ENCODE measurements at regions not wholly inside any gene's neighbourhood (a gene's known extent, or its start where the extent isn't known, plus 50 kb on each side); places are given as distances from the start of the nearest gene placed in this dataset.

GRCh38 chr2:78024996-78025395 lies 502.8 kb upstream of the LRRTM4 start:
- no peak overlapping the region for H3K27ac ChIP-seq (ENCODE audit: low read depth, low read length)
- WGBS, result 94% methylated on average over 2 of the region's 2 CpGs
- H3K9ac ChIP-seq (ENCODE audit: low read depth, low read length), result no peak overlapping the region
- no peaks in the 10 kb centered on the region for H3K27me3 ChIP-seq (ENCODE audit: insufficient read depth, low read length)
- no peak overlapping the region for H3K4me3 ChIP-seq (ENCODE audit: low read length)
- no peaks in the 10 kb centered on the region for H3K4me1 ChIP-seq (ENCODE audit: insufficient read depth, low read length)
- H3K36me3 ChIP-seq (ENCODE audit: insufficient read depth, low read length), result no peaks in the 10 kb centered on the region
- peaks cover 26% of the 10 kb centered on the region for H3K9me3 ChIP-seq (ENCODE audit: insufficient read depth, low read depth, low read length)

GRCh38 chr2:78029392-78029995 lies 507.3 kb upstream of the LRRTM4 start:
- 99% methylated on average over 4 of the region's 4 CpGs for WGBS
- peaks cover 52% of the 10 kb centered on the region for H3K9me3 ChIP-seq (ENCODE audit: insufficient read depth, low read depth, low read length)

DNA sequence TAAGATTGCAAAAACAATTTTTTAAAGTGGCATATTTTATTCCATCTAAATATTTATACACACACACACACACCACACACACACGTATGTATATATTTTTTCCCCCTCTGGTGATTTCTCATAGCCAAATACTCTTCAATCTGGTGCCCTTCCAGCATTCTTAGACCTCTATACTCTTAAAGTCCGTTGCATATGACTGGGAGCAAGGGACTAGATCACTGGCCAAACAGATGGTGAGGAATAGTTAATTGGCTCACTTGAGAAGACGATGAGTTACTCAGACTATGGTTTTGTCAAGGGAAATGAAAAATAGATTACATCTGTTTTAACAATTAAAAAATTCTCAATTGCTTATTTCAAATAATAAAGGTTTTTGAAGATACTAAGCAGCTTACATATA lies 512.5 kb upstream of the LRRTM4 start:
- H3K4me3 ChIP-seq (ENCODE audit: low read length), result no peak overlapping the region
- no peaks in the 10 kb centered on the region for H3K27me3 ChIP-seq (ENCODE audit: insufficient read depth, low read length)
- peaks cover 29% of the 10 kb centered on the region for H3K9me3 ChIP-seq (ENCODE audit: insufficient read depth, low read depth, low read length)
- H3K36me3 ChIP-seq (ENCODE audit: insufficient read depth, low read length), result no peaks in the 10 kb centered on the region
- 78% methylated on average over 3 of the region's 3 CpGs for WGBS
- H3K27ac ChIP-seq (ENCODE audit: low read depth, low read length), result no peak overlapping the region
- H3K4me1 ChIP-seq (ENCODE audit: insufficient read depth, low read length), result peaks cover 21% of the 10 kb centered on the region
- H3K9ac ChIP-seq (ENCODE audit: low read depth, low read length), result no peak overlapping the region

More at GRCh38 chr2:78029392-78029995, 507.3 kb upstream of the LRRTM4 start:
- Histone ChIP-seq H3K27ac (ENCODE audit: low read depth, low read length) (no peak overlapping the region), H3K9ac (ENCODE audit: low read depth, low read length) (no peak overlapping the region), H3K4me1 (ENCODE audit: insufficient read depth, low read length) (peaks cover 3% of the 10 kb centered on the region; the same call in 1 of the 2 replicates), H3K4me3 (ENCODE audit: low read length) (no peak overlapping the region), H3K36me3 (ENCODE audit: insufficient read depth, low read length) (no peaks in the 10 kb centered on the region), H3K27me3 (ENCODE audit: insufficient read depth, low read length) (no peaks in the 10 kb centered on the region)

DNA sequence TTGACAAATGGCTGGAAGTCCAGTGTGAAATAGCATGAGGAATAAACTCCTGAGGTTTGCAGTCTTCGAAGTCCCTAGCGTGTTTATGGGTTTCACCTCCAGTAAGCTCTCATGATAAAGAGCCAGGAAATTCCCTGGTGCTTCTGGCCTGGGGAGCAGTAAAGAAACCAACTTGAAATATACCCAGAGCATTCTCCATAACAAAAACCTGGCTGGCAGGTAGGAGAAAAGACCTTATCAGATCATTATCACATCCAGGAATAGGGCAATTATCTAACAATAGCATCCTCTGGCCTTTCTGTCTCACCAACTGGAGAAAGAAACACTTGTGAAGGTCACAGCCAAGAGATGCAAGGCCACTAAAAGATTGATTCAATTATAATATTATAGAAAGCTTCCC lies 513.6 kb upstream of the LRRTM4 start:
- Histone ChIP-seq H3K9ac (ENCODE audit: low read depth, low read length) (no peak overlapping the region), H3K4me3 (ENCODE audit: low read length) (no peak overlapping the region), H3K4me1 (ENCODE audit: insufficient read depth, low read length) (peaks cover 21% of the 10 kb centered on the region), H3K27me3 (ENCODE audit: insufficient read depth, low read length) (no peaks in the 10 kb centered on the region), H3K9me3 (ENCODE audit: insufficient read depth, low read depth, low read length) (peaks cover 18% of the 10 kb centered on the region), H3K36me3 (ENCODE audit: insufficient read depth, low read length) (no peaks in the 10 kb centered on the region), H3K27ac (ENCODE audit: low read depth, low read length) (peak overlapping the region; percentile 90)
- WGBS, result 35% methylated on average over 2 of the region's 2 CpGs

GRCh38 chr2:78051480-78051879 lies 529.3 kb upstream of the LRRTM4 start:
- 92% methylated on average over 3 of the region's 5 CpGs for WGBS
- H3K4me3 ChIP-seq (ENCODE audit: low read length), result no peak overlapping the region
- H3K27ac ChIP-seq (ENCODE audit: low read depth, low read length), result no peak overlapping the region
- H3K27me3 ChIP-seq (ENCODE audit: insufficient read depth, low read length), result no peaks in the 10 kb centered on the region
- H3K9ac ChIP-seq (ENCODE audit: low read depth, low read length), result no peak overlapping the region
- H3K4me1 ChIP-seq (ENCODE audit: insufficient read depth, low read length), result no peaks in the 10 kb centered on the region
- H3K36me3 ChIP-seq (ENCODE audit: insufficient read depth, low read length), result no peaks in the 10 kb centered on the region
- peaks cover 24% of the 10 kb centered on the region; the same call in 1 of the 2 replicates for H3K9me3 ChIP-seq (ENCODE audit: insufficient read depth, low read depth, low read length)

GRCh38 chr2:78056976-78057375 lies 534.8 kb upstream of the LRRTM4 start:
- H3K27ac ChIP-seq (ENCODE audit: low read depth, low read length), result no peak overlapping the region

DNA sequence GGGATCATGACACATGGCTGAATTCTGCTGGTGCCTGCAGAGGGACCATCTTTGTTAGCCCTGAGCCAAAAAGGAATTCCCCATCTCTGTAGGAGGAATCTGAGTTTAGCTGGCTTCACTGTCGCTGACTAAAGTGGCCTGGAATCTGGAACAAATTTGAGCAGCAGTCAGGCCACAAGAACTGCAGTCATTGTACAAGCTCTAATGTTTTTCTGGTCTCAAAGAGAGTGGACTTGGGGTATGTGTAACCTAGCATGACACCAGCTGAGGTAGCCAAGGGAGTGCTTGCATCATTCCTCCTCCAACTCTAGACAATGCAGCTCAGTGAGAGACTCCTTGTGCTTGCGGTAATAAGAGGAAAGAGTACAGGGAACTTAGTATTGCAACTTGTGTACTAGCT lies 539.1 kb upstream of the LRRTM4 start:
- Histone ChIP-seq H3K9me3 (ENCODE audit: insufficient read depth, low read depth, low read length) (no peaks in the 10 kb centered on the region), H3K36me3 (ENCODE audit: insufficient read depth, low read length) (no peaks in the 10 kb centered on the region), H3K9ac (ENCODE audit: low read depth, low read length) (no peak overlapping the region), H3K4me1 (ENCODE audit: insufficient read depth, low read length) (no peaks in the 10 kb centered on the region), H3K27me3 (ENCODE audit: insufficient read depth, low read length) (no peaks in the 10 kb centered on the region), H3K27ac (ENCODE audit: low read depth, low read length) (no peak overlapping the region), H3K4me3 (ENCODE audit: low read length) (no peak overlapping the region)
- 93% methylated on average over 2 of the region's 2 CpGs for WGBS

More at GRCh38 chr2:78056976-78057375, 534.8 kb upstream of the LRRTM4 start:
- H3K36me3 ChIP-seq (ENCODE audit: insufficient read depth, low read length), result no peaks in the 10 kb centered on the region
- no peaks in the 10 kb centered on the region for H3K4me1 ChIP-seq (ENCODE audit: insufficient read depth, low read length)
- H3K4me3 ChIP-seq (ENCODE audit: low read length), result no peak overlapping the region
- H3K27me3 ChIP-seq (ENCODE audit: insufficient read depth, low read length), result no peaks in the 10 kb centered on the region
- no peak overlapping the region for H3K9ac ChIP-seq (ENCODE audit: low read depth, low read length)
- no peaks in the 10 kb centered on the region for H3K9me3 ChIP-seq (ENCODE audit: insufficient read depth, low read depth, low read length)

DNA sequence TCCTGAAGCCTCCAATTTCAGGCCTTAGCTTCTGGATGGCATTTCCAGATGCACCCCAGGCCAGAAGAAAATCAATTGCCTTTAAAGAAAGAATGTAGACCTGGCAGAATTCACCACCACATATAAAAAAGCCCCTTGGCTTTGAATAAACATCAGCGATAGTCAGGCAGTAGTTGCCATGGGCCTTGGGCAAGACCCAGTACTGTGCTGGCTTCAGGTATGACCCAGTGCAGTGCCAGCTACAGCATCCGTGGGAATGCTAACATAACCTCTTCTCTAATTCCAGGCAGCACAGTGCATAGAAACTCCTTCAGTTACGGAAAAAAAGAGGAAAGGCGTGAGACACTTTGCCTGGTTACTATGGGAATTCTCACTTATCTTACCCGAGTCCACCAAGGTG lies 539.6 kb upstream of the LRRTM4 start:
- no peak overlapping the region for H3K9ac ChIP-seq (ENCODE audit: low read depth, low read length)
- 96% methylated on average over 5 of the region's 5 CpGs for WGBS

DNA sequence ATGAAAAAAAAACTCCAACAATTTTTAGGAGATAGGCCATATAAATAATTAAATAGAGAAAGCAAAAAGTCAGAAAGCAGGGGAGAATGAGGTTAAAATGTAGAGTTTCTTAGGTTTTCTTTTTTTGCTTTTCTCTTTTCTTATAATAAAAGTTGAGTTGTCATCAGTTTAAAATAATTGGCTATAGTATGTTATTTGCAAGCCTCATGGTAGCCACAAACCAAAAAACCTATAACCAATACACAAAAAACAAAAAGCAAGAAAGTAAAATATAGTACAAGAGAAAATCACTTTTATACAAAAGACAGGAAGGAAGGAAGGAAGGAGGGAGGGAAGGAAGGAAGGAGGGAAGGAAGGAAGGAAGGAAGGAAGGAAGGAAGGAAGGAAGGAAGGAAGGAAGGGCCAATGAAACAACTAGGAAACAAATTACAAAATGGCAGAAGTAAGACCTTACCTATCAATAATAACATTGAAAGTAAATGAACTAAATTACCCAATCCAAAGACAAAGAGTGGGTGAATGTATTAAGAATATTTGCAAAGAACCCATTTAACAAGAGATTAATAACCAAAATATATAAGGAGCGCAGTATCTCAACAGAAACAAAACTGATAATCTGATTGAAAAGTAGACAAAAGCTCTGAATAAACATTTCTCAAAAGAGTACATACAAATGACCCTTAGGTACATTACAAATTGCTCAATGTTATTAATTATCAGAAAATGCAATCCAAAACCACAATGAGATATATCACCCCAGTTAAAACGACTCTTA lies 541.3 kb upstream of the LRRTM4 start:
- Histone ChIP-seq H3K9me3 (ENCODE audit: insufficient read depth, low read depth, low read length) (no peaks in the 10 kb centered on the region), H3K4me1 (ENCODE audit: insufficient read depth, low read length) (no peaks in the 10 kb centered on the region), H3K36me3 (ENCODE audit: insufficient read depth, low read length) (no peaks in the 10 kb centered on the region), H3K27ac (ENCODE audit: low read depth, low read length) (no peak overlapping the region), H3K9ac (ENCODE audit: low read depth, low read length) (no peak overlapping the region), H3K27me3 (ENCODE audit: insufficient read depth, low read length) (no peaks in the 10 kb centered on the region), H3K4me3 (ENCODE audit: low read length) (no peak overlapping the region)
- no CpG with 5 or more reads among the region's 2 CpGs for WGBS

More for the DNA sequence above, 539.6 kb upstream of the LRRTM4 start:
- no peaks in the 10 kb centered on the region for H3K36me3 ChIP-seq (ENCODE audit: insufficient read depth, low read length)
- no peak overlapping the region for H3K27ac ChIP-seq (ENCODE audit: low read depth, low read length)
- H3K4me3 ChIP-seq (ENCODE audit: low read length), result no peak overlapping the region
- H3K27me3 ChIP-seq (ENCODE audit: insufficient read depth, low read length), result no peaks in the 10 kb centered on the region
- H3K4me1 ChIP-seq (ENCODE audit: insufficient read depth, low read length), result no peaks in the 10 kb centered on the region
- no peaks in the 10 kb centered on the region for H3K9me3 ChIP-seq (ENCODE audit: insufficient read depth, low read depth, low read length)

DNA sequence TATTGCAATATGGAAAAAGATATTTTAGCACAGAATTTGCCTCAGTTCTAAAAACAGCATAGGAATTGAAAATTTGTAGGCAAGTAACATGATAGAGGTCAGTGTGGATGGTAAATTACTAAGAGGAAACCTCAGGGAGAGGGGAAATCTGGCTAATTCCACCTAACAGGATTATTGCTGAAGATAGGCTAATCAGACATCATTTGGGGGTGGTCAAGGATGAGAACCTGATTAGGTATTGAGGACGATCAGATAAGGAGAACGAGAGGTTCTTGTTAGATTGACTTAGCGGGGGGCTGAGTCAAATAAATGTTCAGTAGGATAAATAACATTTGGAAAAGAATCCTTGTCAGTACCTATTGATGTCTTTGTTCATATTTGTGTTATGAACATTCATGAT lies 543.2 kb upstream of the LRRTM4 start:
- Histone ChIP-seq H3K9ac (ENCODE audit: low read depth, low read length) (no peak overlapping the region), H3K4me1 (ENCODE audit: insufficient read depth, low read length) (no peaks in the 10 kb centered on the region), H3K36me3 (ENCODE audit: insufficient read depth, low read length) (no peaks in the 10 kb centered on the region)

DNA sequence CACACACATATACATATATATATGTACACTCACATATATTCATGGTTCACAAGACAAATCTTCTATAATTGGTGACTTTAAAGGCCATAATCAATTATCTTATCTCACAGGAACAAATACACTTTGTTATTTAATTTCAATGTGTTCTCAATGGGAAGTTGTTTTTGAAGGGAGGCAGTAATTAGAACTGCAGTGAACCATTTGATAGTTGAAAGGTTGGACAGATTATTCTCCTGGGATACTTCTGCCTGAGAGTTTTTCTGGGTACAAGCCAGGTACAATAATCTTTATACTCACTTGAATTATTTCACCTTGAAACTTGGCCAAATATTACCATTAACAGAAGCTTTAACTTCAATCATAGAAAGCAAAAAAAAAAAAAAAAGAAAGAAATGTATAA lies 546.6 kb upstream of the LRRTM4 start:
- H3K27me3 ChIP-seq (ENCODE audit: insufficient read depth, low read length), result no peaks in the 10 kb centered on the region
- no peaks in the 10 kb centered on the region for H3K4me1 ChIP-seq (ENCODE audit: insufficient read depth, low read length)
- no peaks in the 10 kb centered on the region for H3K9me3 ChIP-seq (ENCODE audit: insufficient read depth, low read depth, low read length)
- no peak overlapping the region for H3K27ac ChIP-seq (ENCODE audit: low read depth, low read length)
- no peaks in the 10 kb centered on the region for H3K36me3 ChIP-seq (ENCODE audit: insufficient read depth, low read length)
- no peak overlapping the region for H3K9ac ChIP-seq (ENCODE audit: low read depth, low read length)
- no peak overlapping the region for H3K4me3 ChIP-seq (ENCODE audit: low read length)

More for the DNA sequence above, 543.2 kb upstream of the LRRTM4 start:
- 68% methylated on average over 3 of the region's 3 CpGs for WGBS
- Histone ChIP-seq H3K4me3 (ENCODE audit: low read length) (no peak overlapping the region), H3K27ac (ENCODE audit: low read depth, low read length) (no peak overlapping the region), H3K27me3 (ENCODE audit: insufficient read depth, low read length) (no peaks in the 10 kb centered on the region), H3K9me3 (ENCODE audit: insufficient read depth, low read depth, low read length) (no peaks in the 10 kb centered on the region)

Data from HUES64 (cell line).